ENCODE measurements at regions not wholly inside any gene's neighbourhood (a gene's known extent, or its start where the extent isn't known, plus 50 kb on each side); places are given as distances from the start of the nearest gene placed in this dataset.

- Mint-ChIP-seq H3K36me3 (no peaks in the 10 kb centered on the region), H3K9me3 (peaks cover 6% of the 10 kb centered on the region), H3K27me3 (ENCODE audit: insufficient read depth, low read depth) (no peaks in the 10 kb centered on the region), H3K4me1 (no peaks in the 10 kb centered on the region), H3K4me3 (no peak overlapping the region), H3K27ac (no peak overlapping the region)
- H3K9ac ChIP-seq: no peak overlapping the region
- no peak for DNase-seq (ENCODE audit: low spot score)
- H4K20me1 ChIP-seq (ENCODE audit: low read depth): no peaks in the 10 kb centered on the region
- H2AFZ ChIP-seq (replicated peaks): no peak overlapping the region
- no peaks in the 10 kb centered on the region for H3K9me3 ChIP-seq (ENCODE audit: low read depth)
- H3K4me1 ChIP-seq: no peaks in the 10 kb centered on the region
- no peak for TF ChIP-seq EZH2phosphoT487 (IDR thresholded peaks at IDR 0.05)
- TF ChIP-seq CTCF (IDR thresholded peaks at IDR 0.05): no peak
- no peak for TF ChIP-seq EZH2 (IDR thresholded peaks at IDR 0.05)
- no peaks in the 10 kb centered on the region for H3K27me3 ChIP-seq
- H3K4me3 ChIP-seq: no peak overlapping the region
- no peak overlapping the region for H3K4me2 ChIP-seq
- no peaks in the 10 kb centered on the region for H3F3A ChIP-seq (ENCODE audit: low read depth)
- no peak overlapping the region for H3K27ac ChIP-seq
- no peaks in the 10 kb centered on the region for H3K79me2 ChIP-seq (ENCODE audit: low read depth)
- H3K36me3 ChIP-seq: no peaks in the 10 kb centered on the region
These were observed 350.9 kb downstream of the PCDH18 start for GRCh38 chr4:137181293-137181899.

- Mint-ChIP-seq H3K36me3 (no peaks in the 10 kb centered on the region), H3K4me1 (no peaks in the 10 kb centered on the region), H3K9me3 (peaks cover 6% of the 10 kb centered on the region), H3K4me3 (no peak overlapping the region), H3K27ac (no peak overlapping the region), H3K27me3 (ENCODE audit: insufficient read depth, low read depth) (no peaks in the 10 kb centered on the region)
- H3K27me3 ChIP-seq: no peaks in the 10 kb centered on the region
- H3K79me2 ChIP-seq (ENCODE audit: low read depth): no peaks in the 10 kb centered on the region
- H3K4me2 ChIP-seq: no peak overlapping the region
- TF ChIP-seq EZH2phosphoT487 (IDR thresholded peaks at IDR 0.05): no peak
- no peak for TF ChIP-seq EZH2 (IDR thresholded peaks at IDR 0.05)
- TF ChIP-seq CTCF (IDR thresholded peaks at IDR 0.05): peak; percentile 52
- H3K9me3 ChIP-seq (ENCODE audit: low read depth): no peaks in the 10 kb centered on the region
- H3K9ac ChIP-seq: no peak overlapping the region
- peak; percentile 40 for DNase-seq (ENCODE audit: low spot score)
- peak overlapping the region; percentile 87 for H2AFZ ChIP-seq (replicated peaks)
- no peak overlapping the region for H3K27ac ChIP-seq
- H3K36me3 ChIP-seq: no peaks in the 10 kb centered on the region
- H3K4me1 ChIP-seq: no peaks in the 10 kb centered on the region
- H3F3A ChIP-seq (ENCODE audit: low read depth): no peaks in the 10 kb centered on the region
- H4K20me1 ChIP-seq (ENCODE audit: low read depth): no peaks in the 10 kb centered on the region
- H3K4me3 ChIP-seq: no peak overlapping the region
These were observed 351.9 kb downstream of the PCDH18 start for GRCh38 chr4:137180349-137180748.

- Histone ChIP-seq H3K9ac (no peak overlapping the region), H3K4me3 (no peak overlapping the region), H3K4me2 (no peak overlapping the region), H2AFZ (replicated peaks) (no peak overlapping the region), H3F3A (ENCODE audit: low read depth) (no peaks in the 10 kb centered on the region), H3K27me3 (no peaks in the 10 kb centered on the region), H3K27ac (no peak overlapping the region), H3K4me1 (no peaks in the 10 kb centered on the region), H4K20me1 (ENCODE audit: low read depth) (no peaks in the 10 kb centered on the region), H3K79me2 (ENCODE audit: low read depth) (no peaks in the 10 kb centered on the region), H3K9me3 (ENCODE audit: low read depth) (no peaks in the 10 kb centered on the region), H3K36me3 (no peaks in the 10 kb centered on the region)
- DNase-seq (ENCODE audit: low spot score): no peak
- no peak overlapping the region for H3K4me3 Mint-ChIP-seq
- H3K27me3 Mint-ChIP-seq (ENCODE audit: insufficient read depth, low read depth): no peaks in the 10 kb centered on the region
- H3K4me1 Mint-ChIP-seq: no peaks in the 10 kb centered on the region
- no peaks in the 10 kb centered on the region for H3K36me3 Mint-ChIP-seq
- TF ChIP-seq CTCF (IDR thresholded peaks at IDR 0.05) (no peak), EZH2 (IDR thresholded peaks at IDR 0.05) (no peak), EZH2phosphoT487 (IDR thresholded peaks at IDR 0.05) (no peak)
- H3K9me3 Mint-ChIP-seq: no peaks in the 10 kb centered on the region
- H3K27ac Mint-ChIP-seq: no peak overlapping the region
These were observed 375.5 kb downstream of the PCDH18 start for GRCh38 chr4:137156807-137157206.
